Chondrocyte (in vitro differentiated cells): ENCODE measurements at regions not wholly inside any gene's neighbourhood (a gene's known extent, or its start where the extent isn't known, plus 50 kb on each side); places are given as distances from the start of the nearest gene placed in this dataset.

ENCODE experiments used
- DNase-seq: peaks from one replicate; pipeline ENCODE4 v3.0.0; 2021; ENCODE audit warnings: mixed read lengths, low spot score
- H3K27ac Mint-ChIP-seq: one replicate; pipeline ENCODE4 v1.8.0; 2021; ENCODE audit warnings: mild to moderate bottlenecking, moderate library complexity, mixed read lengths; ENCODE audit not compliant: unreplicated experiment
- H3K27me3 Mint-ChIP-seq: 2 replicates; pipeline ENCODE4 v1.8.0; 2021; ENCODE audit warnings: low read depth, mixed read lengths
- H3K36me3 Mint-ChIP-seq: 2 replicates; pipeline ENCODE4 v1.8.0; 2021; ENCODE audit warnings: low read depth, mixed read lengths
- H3K4me1 Mint-ChIP-seq: 2 replicates; pipeline ENCODE4 v1.8.0; 2021; ENCODE audit warnings: low read depth, mild to moderate bottlenecking, mixed read lengths
- H3K4me3 Mint-ChIP-seq: one replicate; pipeline ENCODE4 v1.8.0; 2021; ENCODE audit warnings: mild to moderate bottlenecking, moderate library complexity, mixed read lengths; ENCODE audit not compliant: unreplicated experiment
- H3K9me3 Mint-ChIP-seq: 2 replicates; pipeline ENCODE4 v1.8.0; 2021; ENCODE audit warnings: low read depth, mixed read lengths
- TF ChIP-seq, protein P1 (sequence below): fragments of 200-600 bp; sonication (generic); IDR thresholded peaks from 2 replicates; pipeline ENCODE4 v1.5.0; 2021; ENCODE audit warnings: antibody characterized with exemption, mild to moderate bottlenecking, moderate library complexity

DNA sequence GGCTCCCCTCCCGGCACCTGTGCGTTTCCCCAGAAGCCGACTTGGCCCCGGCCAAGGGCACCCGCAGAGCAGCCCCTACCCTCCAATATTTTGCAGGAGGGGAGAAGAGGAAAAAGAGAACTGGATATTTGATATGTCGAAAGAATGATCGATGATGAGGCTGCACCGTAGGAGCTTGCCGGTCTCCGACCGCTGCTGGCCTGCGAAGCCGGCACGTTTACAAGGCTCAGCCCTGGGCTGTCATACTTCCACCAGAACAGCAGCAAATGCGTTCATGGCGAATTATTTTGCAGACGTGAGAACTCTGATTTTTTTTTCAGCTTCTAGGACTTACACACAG, 296.7 kb downstream of the TFAP2C start:
- TF ChIP-seq, protein P1, sequence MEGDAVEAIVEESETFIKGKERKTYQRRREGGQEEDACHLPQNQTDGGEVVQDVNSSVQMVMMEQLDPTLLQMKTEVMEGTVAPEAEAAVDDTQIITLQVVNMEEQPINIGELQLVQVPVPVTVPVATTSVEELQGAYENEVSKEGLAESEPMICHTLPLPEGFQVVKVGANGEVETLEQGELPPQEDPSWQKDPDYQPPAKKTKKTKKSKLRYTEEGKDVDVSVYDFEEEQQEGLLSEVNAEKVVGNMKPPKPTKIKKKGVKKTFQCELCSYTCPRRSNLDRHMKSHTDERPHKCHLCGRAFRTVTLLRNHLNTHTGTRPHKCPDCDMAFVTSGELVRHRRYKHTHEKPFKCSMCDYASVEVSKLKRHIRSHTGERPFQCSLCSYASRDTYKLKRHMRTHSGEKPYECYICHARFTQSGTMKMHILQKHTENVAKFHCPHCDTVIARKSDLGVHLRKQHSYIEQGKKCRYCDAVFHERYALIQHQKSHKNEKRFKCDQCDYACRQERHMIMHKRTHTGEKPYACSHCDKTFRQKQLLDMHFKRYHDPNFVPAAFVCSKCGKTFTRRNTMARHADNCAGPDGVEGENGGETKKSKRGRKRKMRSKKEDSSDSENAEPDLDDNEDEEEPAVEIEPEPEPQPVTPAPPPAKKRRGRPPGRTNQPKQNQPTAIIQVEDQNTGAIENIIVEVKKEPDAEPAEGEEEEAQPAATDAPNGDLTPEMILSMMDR = no peak
- Mint-ChIP-seq H3K9me3 (no peaks in the 10 kb centered on the region), H3K36me3 (no peaks in the 10 kb centered on the region), H3K27ac (no peak overlapping the region), H3K27me3 (peaks cover 38% of the 10 kb centered on the region), H3K4me3 (peak overlapping the region; percentile 71), H3K4me1 (peaks cover 14% of the 10 kb centered on the region)
- no peak for DNase-seq

DNA sequence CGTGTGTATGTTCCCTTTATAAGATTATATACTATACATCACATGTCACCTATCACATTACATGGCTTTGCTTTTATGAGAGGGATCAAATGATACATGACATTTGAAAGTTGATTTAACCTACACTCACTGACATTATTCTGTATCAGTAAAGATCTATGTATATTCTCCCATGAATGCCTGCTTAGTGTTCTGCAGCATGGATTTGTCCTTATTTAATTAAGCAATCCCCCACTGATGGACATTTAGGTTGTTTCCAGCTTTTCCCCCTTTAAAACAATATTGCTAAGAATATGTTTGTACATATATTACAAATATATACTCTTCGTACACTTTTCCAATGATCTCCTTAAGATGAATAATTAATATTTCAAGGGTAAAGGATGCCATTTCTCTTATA, 297.4 kb downstream of the TFAP2C start:
- peaks cover 14% of the 10 kb centered on the region for H3K4me1 Mint-ChIP-seq
- peaks cover 38% of the 10 kb centered on the region for H3K27me3 Mint-ChIP-seq

DNA sequence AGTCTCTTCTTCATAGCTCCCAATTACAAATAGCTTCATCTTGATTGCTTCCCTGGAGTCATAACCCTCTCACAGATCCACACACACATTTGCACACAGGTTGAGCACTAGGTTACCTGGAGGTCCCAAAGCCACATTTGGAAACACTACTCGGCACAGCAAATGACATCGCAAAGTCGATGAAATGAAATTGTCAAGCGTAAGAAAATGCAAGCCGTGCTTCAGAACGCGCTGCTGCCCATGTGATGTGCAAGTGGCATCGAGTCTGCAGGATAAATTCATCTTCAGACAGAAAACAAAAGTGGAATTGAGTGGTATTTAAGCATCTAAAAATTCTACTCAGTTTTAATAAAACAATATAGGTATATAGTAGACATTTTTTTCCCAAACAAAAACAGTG, 298.0 kb downstream of the TFAP2C start:
- Mint-ChIP-seq H3K27ac (no peak overlapping the region), H3K4me1 (peaks cover 14% of the 10 kb centered on the region), H3K27me3 (peaks cover 34% of the 10 kb centered on the region), H3K4me3 (no peak overlapping the region), H3K9me3 (no peaks in the 10 kb centered on the region), H3K36me3 (no peaks in the 10 kb centered on the region)
- TF ChIP-seq, protein P1 = no peak
- DNase-seq = no peak

More for the DNA sequence above, 297.4 kb downstream of the TFAP2C start:
- Mint-ChIP-seq H3K36me3 (no peaks in the 10 kb centered on the region), H3K9me3 (no peaks in the 10 kb centered on the region), H3K27ac (no peak overlapping the region), H3K4me3 (no peak overlapping the region)
- TF ChIP-seq, protein P1 = no peak
- DNase-seq = no peak

DNA sequence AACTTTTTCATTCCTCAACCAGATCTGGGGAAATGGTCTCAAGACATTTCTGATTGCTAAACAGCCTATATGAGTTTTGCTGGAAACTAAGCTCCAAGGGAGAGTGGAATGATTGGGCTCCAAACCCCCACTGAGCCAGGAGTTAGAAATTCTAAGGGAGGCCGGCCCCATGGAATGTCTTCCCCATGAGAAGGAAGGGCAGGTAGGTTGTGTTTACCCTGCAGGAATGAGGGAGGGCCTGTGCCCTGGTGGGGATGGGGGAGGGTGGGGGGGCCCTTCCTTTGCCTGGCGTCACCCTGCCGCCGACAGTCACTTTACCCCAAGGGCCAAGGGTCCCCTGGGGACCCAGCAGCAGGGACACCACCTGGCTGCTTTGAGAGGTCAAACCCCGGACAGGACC, 298.9 kb downstream of the TFAP2C start:
- Mint-ChIP-seq H3K4me3 (no peak overlapping the region), H3K27ac (no peak overlapping the region)

DNA sequence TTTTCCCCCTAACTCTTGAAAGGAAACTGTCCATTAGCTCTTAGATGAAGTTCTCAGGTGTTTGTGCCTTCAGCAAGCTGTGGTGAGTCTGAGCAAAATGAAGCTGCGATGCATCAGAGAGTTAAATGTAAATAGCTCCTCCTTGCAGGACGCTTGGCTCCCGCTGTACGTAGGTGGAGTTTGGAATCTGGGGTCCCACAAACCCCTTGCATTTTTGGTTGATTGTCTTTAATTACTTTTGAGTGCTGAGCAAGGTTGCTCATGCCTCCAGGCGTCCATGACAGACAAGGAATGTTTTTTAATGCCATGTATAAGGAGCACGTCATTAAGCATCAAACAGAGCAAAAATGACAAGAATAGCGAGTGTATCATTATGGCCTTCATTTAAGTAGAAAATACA, 300.5 kb downstream of the TFAP2C start:
- Mint-ChIP-seq H3K9me3 (no peaks in the 10 kb centered on the region), H3K27ac (no peak overlapping the region), H3K4me3 (no peak overlapping the region), H3K27me3 (peaks cover 33% of the 10 kb centered on the region), H3K36me3 (no peaks in the 10 kb centered on the region), H3K4me1 (peaks cover 21% of the 10 kb centered on the region)
- DNase-seq = no peak
- TF ChIP-seq, protein P1 = no peak

More for the DNA sequence above, 298.9 kb downstream of the TFAP2C start:
- no peak for DNase-seq
- Mint-ChIP-seq H3K27me3 (peaks cover 33% of the 10 kb centered on the region), H3K4me1 (peaks cover 14% of the 10 kb centered on the region), H3K36me3 (no peaks in the 10 kb centered on the region), H3K9me3 (no peaks in the 10 kb centered on the region)
- TF ChIP-seq, protein P1 = no peak
